Breast epithelium (tissue), 3 donors: ENCODE measurements at regions not wholly inside any gene's neighbourhood (a gene's known extent, or its start where the extent isn't known, plus 50 kb on each side); places are given as distances from the start of the nearest gene placed in this dataset.

ENCODE experiments used
- CTCF ChIP-seq, 3 donors: fragments of 450-650 bp; IDR thresholded peaks; one replicate each; pipeline ENCODE4 v1.5.1; 2016 to 2017; ENCODE audit warnings: antibody characterized with exemption in 3 of 3, mild to moderate bottlenecking in 3 of 3, moderate library complexity in 3 of 3
- POLR2A ChIP-seq: fragments of 450-650 bp; IDR thresholded peaks from one replicate; pipeline ENCODE4 v1.6.1; 2016; ENCODE audit warnings: antibody characterized with exemption, mild to moderate bottlenecking, moderate library complexity

GRCh38 chr4:138014590-138015288, 227.4 kb downstream of the SLC7A11 start:
- TF ChIP-seq CTCF (IDR thresholded peaks at IDR 0.05) (no peak), POLR2A (no peak)
